Naive thymus-derived CD4-positive, alpha-beta T cell (primary cell): ENCODE measurements at regions not wholly inside any gene's neighbourhood (a gene's known extent, or its start where the extent isn't known, plus 50 kb on each side); places are given as distances from the start of the nearest gene placed in this dataset.
"Not testable (repeated sequence)": the region's sequence is repeated elsewhere in the genome, so short reads cannot be mapped to it uniquely, and the experiment has no call there.

Source experiments
- ATAC-seq: fragments of 150-1000 bp; cut with Tn5 transposase; 2 replicates; pipeline ENCODE4 v1.10.0; 2021; ENCODE audit warnings: mild to moderate bottlenecking, moderate library complexity
- CTCF ChIA-PET: fragments of 350-600 bp; sonication (Branson Sonifier 250); formaldehyde crosslinking; loops from one replicate; lab custom pipeline; 2021; ENCODE audit warnings: antibody characterized with exemption; lab: Charles Lee
- POLR2A ChIA-PET: fragments of 350-600 bp; sonication (Branson Sonifier 250); formaldehyde crosslinking; loops from one replicate; lab custom pipeline; 2021; ENCODE audit warnings: antibody characterized with exemption, inconsistent platforms; lab: Charles Lee
- DNase-seq, 9 donors: peaks; one replicate each; pipeline versions ENCODE4 v3.0.0 to v3.0.0-alpha.2; 2020 to 2022; ENCODE audit warnings: mixed read lengths in 1 of 9
- H3K27ac ChIP-seq: one replicate; pipeline ENCODE4 v1.7.0; 2013; ENCODE audit warnings: mild to moderate bottlenecking, low read depth, low read length, moderate library complexity
- H3K27me3 ChIP-seq, 2 donors: one replicate each; pipeline ENCODE4 v1.7.0; 2013; ENCODE audit warnings: low read length in 2 of 2, mild to moderate bottlenecking in 2 of 2, moderate library complexity in 2 of 2; ENCODE audit not compliant: control insufficient read depth in 2 of 2, insufficient read depth in 2 of 2
- H3K36me3 ChIP-seq, 3 experiments: 1 replicate in 2 of 3; 2 replicates in 1 of 3; pipeline ENCODE4 v1.7.0; 2013; ENCODE audit warnings: low read length in 3 of 3, mild to moderate bottlenecking in 3 of 3, moderate library complexity in 1 of 3; ENCODE audit not compliant: insufficient read depth in 3 of 3, control insufficient read depth in 2 of 3
- H3K4me1 ChIP-seq, 2 donors: one replicate each; pipeline ENCODE4 v1.7.0; 2013; ENCODE audit warnings: low read length in 2 of 2, mild to moderate bottlenecking in 2 of 2, moderate library complexity in 1 of 2; ENCODE audit not compliant: control insufficient read depth in 2 of 2, insufficient read depth in 2 of 2
- H3K4me3 ChIP-seq: 2 replicates; pipeline ENCODE4 v1.7.0; 2013; ENCODE audit warnings: mild to moderate bottlenecking, low read length
- H3K9me3 ChIP-seq, 3 experiments: 1 replicate in 2 of 3; 2 replicates in 1 of 3; pipeline ENCODE4 v1.7.0; 2013; ENCODE audit warnings: low read length in 3 of 3; ENCODE audit not compliant: control insufficient read depth in 2 of 3
- H3K27ac Mint-ChIP-seq, 9 donors: one replicate each; pipeline ENCODE4 v1.8.0; 2020 to 2022; ENCODE audit warnings: mixed read lengths in 9 of 9, mild to moderate bottlenecking in 8 of 9, moderate library complexity in 5 of 9, inconsistent platforms in 2 of 9
- H3K27me3 Mint-ChIP-seq, 5 donors: one replicate each; pipeline ENCODE4 v1.8.0; 2021 to 2022; ENCODE audit warnings: mixed read lengths in 5 of 5, mild to moderate bottlenecking in 1 of 5
- H3K36me3 Mint-ChIP-seq, 5 donors: one replicate each; pipeline ENCODE4 v1.8.0; 2020 to 2022; ENCODE audit warnings: mixed read lengths in 5 of 5, mild to moderate bottlenecking in 3 of 5, inconsistent platforms in 1 of 5
- H3K4me1 Mint-ChIP-seq, 7 donors: one replicate each; pipeline ENCODE4 v1.8.0; 2020 to 2022; ENCODE audit warnings: mixed read lengths in 7 of 7, mild to moderate bottlenecking in 3 of 7, inconsistent platforms in 1 of 7
- H3K4me3 Mint-ChIP-seq, 10 donors: one replicate each; pipeline ENCODE4 v1.8.0; 2020 to 2022; ENCODE audit warnings: mild to moderate bottlenecking in 10 of 10, mixed read lengths in 10 of 10, moderate library complexity in 6 of 10, inconsistent platforms in 2 of 10
- H3K9me3 Mint-ChIP-seq, 11 donors: one replicate each; pipeline ENCODE4 v1.8.0; 2020 to 2022; ENCODE audit warnings: mixed read lengths in 11 of 11, mild to moderate bottlenecking in 4 of 11, inconsistent platforms in 1 of 11, moderate library complexity in 1 of 11
- intact Hi-C, 2 donors: fragments of 100-400 bp; cut with micrococcal nuclease; formaldehyde crosslinking; loops; one replicate each; pipeline ENCODE4 v1.15.1; 2023

DNA sequence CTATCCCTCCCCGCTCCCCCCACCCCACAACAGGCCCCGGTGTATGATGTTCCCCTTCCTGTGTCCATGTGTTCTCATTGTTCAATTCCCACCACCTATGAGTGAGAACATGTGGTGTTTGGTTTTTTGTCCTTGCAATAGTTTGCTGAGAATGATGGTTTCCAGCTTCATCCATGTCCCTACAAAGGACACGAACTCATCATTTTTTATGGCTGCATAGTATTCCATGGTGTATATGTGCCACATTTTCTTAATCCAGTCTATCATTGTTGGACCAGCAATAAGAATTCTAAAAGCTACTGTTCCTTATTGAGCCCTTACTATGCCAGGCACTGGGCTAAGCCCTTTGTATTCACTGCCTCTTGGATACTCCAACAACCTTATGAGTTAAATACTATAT lies 411.2 kb downstream of the MED13L start:
- H3K9me3 Mint-ChIP-seq, H3K4me3 ChIP-seq, H3K36me3 Mint-ChIP-seq, H3K4me1 ChIP-seq, DNase-seq, H3K36me3 ChIP-seq, H3K4me3 Mint-ChIP-seq, H3K27ac ChIP-seq, intact Hi-C loops, H3K27me3 ChIP-seq, POLR2A ChIA-PET, ATAC-seq, H3K9me3 ChIP-seq, CTCF ChIA-PET, H3K27ac Mint-ChIP-seq, H3K4me1 Mint-ChIP-seq: not testable (repeated sequence)
- H3K27me3 Mint-ChIP-seq = peaks cover 0 to 52% (median 27%) of the 10 kb centered on the region in 5 donors

DNA sequence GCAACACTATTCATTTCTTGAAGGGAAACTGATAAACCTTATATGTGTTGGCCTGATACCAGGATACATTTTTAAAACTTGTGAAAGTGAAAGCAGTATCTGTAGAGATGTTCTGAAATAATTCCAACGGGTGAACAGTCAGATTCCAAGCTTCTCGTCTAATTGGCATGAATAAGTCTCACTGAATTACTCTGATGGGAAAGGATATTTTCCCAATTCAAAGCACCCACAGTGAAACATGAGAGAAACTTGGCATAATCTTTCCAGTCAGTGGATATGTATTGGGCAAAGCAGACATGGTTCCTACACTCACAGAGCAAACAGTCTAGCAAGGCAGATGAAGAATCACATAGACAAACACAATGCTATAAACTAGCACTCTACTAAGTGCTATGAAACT lies 413.1 kb downstream of the MED13L start:
- ATAC-seq (no peak), DNase-seq (no peak)
- ChIA-PET CTCF (no interaction called here), POLR2A (no interaction called here)
- intact Hi-C loops = no loop called here
- Histone ChIP-seq H3K27ac (no peak overlapping the region), H3K4me1 (no peaks in the 10 kb centered on the region), H3K9me3 (no peaks in the 10 kb centered on the region), H3K27me3 (no peaks in the 10 kb centered on the region), H3K36me3 (no peaks in the 10 kb centered on the region), H3K4me3 (no peak overlapping the region)
- Mint-ChIP-seq H3K4me1 (no peaks in the 10 kb centered on the region), H3K9me3 (peaks cover 0 to 3% (median 0%) of the 10 kb centered on the region in 11 donors), H3K4me3 (no peak overlapping the region), H3K36me3 (no peaks in the 10 kb centered on the region), H3K27me3 (peaks cover 0 to 50% (median 26%) of the 10 kb centered on the region in 5 donors), H3K27ac (no peak overlapping the region)

DNA sequence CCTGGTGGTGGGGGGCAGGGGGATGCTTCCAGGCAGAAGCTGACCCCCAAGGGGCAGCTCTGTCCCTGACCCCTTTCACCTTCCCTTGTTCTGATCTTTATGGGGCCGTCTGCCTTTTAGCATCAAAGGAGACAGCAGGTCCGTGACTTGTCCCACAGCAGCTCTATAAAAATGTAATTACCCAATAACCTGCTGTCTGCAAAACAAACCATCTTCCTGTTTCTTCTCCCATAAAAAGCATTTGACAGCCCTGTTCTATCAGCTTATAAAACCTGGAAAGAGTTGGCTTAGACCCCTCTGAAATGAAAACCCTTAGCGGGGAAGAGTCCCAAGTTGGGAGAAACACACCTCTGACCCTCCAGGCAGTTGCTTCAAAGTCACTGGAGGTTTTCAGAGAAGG lies 416.9 kb downstream of the MED13L start:
- H3K9me3 Mint-ChIP-seq = peaks cover 0 to 4% (median 0%) of the 10 kb centered on the region in 11 donors
- ChIA-PET CTCF (no interaction called here), POLR2A (no interaction called here)

DNA sequence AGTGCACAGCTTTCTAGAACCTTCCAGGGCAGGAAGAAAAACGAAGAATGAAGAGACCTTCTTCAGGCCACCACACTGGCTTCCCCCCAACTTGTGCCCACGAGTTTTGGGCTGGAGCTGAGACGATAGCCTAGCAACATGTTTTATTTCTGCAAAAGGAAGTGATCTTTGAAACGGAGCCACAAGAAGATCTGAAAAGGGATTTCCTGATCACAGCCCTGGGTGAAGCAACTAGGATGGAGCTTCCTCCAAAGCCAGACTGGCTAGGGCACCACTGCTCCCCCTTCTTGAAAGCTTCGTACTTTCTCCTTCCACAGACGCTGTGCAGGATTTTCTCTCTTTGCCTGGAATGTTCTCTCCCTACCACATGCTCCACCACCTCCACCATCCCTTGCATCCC lies 418.3 kb downstream of the MED13L start:
- no peaks in the 10 kb centered on the region for H3K4me1 Mint-ChIP-seq
- Histone ChIP-seq H3K4me1 (no peaks in the 10 kb centered on the region), H3K9me3 (no peaks in the 10 kb centered on the region), H3K36me3 (no peaks in the 10 kb centered on the region), H3K27ac (no peak overlapping the region), H3K4me3 (no peak overlapping the region), H3K27me3 (no peaks in the 10 kb centered on the region)
- H3K36me3 Mint-ChIP-seq = no peaks in the 10 kb centered on the region
- peaks cover 0 to 4% (median 0%) of the 10 kb centered on the region in 11 donors for H3K9me3 Mint-ChIP-seq
- intact Hi-C loops = no loop called here
- H3K4me3 Mint-ChIP-seq = no peak overlapping the region
- peaks cover 0 to 27% (median 24%) of the 10 kb centered on the region in 5 donors for H3K27me3 Mint-ChIP-seq
- DNase-seq (no peak), ATAC-seq (no peak)
- ChIA-PET CTCF (no interaction called here), POLR2A (no interaction called here)
- H3K27ac Mint-ChIP-seq = no peak overlapping the region

More for the DNA sequence above, 416.9 kb downstream of the MED13L start:
- Histone ChIP-seq H3K27me3 (no peaks in the 10 kb centered on the region), H3K4me1 (no peaks in the 10 kb centered on the region), H3K36me3 (no peaks in the 10 kb centered on the region), H3K27ac (no peak overlapping the region), H3K9me3 (no peaks in the 10 kb centered on the region), H3K4me3 (no peak overlapping the region)
- Mint-ChIP-seq H3K4me3 (no peak overlapping the region), H3K27me3 (peaks cover 0 to 35% (median 24%) of the 10 kb centered on the region in 5 donors), H3K36me3 (no peaks in the 10 kb centered on the region), H3K4me1 (no peaks in the 10 kb centered on the region), H3K27ac (no peak overlapping the region)
- ATAC-seq (no peak), DNase-seq (no peak)
- intact Hi-C loops = no loop called here

DNA sequence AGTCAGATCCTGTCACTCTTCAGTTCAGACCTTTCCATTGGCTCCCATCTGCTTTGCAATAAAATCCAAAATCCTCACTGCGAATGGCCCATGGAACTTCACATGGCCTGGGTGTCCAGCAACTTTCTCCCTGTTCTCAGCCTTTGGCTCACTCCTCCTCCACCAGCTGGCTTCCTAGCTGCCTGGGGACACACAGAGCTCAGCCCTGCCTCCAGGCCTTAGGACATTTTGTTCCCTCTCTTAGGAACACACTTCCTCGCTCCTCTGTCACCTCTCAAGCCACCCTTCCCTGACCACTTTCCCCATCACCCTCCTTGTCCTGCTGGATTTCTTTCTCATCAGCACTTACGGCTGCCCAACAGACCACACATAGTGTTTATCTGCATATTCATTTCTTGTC lies 419.6 kb downstream of the MED13L start:
- Mint-ChIP-seq H3K9me3 (peaks cover 0 to 5% (median 0%) of the 10 kb centered on the region in 11 donors), H3K27me3 (peaks cover 0 to 27% (median 24%) of the 10 kb centered on the region in 5 donors), H3K27ac (no peak overlapping the region), H3K4me1 (no peaks in the 10 kb centered on the region), H3K36me3 (no peaks in the 10 kb centered on the region), H3K4me3 (no peak overlapping the region)
- H3K27me3 ChIP-seq = no peaks in the 10 kb centered on the region
- ATAC-seq = no peak
- no peak for DNase-seq
- CTCF ChIA-PET = no interaction called here
- no peak overlapping the region for H3K4me3 ChIP-seq
- no peaks in the 10 kb centered on the region for H3K4me1 ChIP-seq
- no peak overlapping the region for H3K27ac ChIP-seq
- H3K36me3 ChIP-seq = no peaks in the 10 kb centered on the region
- POLR2A ChIA-PET = no interaction called here
- intact Hi-C loops = no loop called here
- no peaks in the 10 kb centered on the region for H3K9me3 ChIP-seq

DNA sequence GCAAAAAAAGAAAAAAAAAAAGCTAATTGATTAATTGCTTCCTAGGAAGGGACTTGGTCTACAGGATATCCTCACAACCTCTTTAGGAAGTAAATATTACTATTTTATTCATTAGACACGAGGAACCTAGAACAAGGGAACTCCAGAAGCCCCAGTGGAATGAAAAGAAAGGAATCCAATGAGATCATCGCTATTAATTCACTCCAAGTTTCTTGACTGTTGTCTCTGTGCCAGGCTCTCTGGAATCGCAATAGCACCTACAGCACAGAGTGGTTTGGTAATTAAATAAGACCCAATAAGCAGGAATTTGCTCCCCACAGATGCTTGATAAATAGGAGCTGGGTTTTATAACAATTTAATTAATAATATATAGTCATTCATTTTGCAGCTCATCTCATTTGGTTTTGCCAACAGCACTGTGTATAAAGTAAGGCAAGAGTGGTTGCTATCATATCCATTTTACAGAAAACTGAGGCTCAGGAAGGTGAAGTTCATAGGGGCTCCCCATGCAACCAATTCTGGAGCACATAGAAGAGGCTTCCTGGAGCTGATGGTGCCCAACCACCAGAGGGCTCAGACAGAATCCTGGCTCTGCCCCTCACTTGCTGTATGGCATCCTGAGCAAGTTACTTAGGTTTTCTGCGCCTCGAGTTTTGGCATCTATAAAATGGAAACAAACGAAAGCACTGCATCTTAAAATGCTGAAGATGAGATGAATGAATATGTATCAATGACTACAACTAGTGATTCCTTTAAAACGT lies 420.2 kb downstream of the MED13L start:
- H3K27me3 ChIP-seq = no peaks in the 10 kb centered on the region
- peaks cover 0 to 5% (median 2%) of the 10 kb centered on the region in 11 donors for H3K9me3 Mint-ChIP-seq
- H3K36me3 ChIP-seq = no peaks in the 10 kb centered on the region
- ATAC-seq = no peak
- no peak overlapping the region for H3K27ac ChIP-seq
- CTCF ChIA-PET = interaction anchor here (0.5 kb wide), 1 partner anchor 1475 kb away, joined by 4 read pairs; no protein-coding TSS in a partner anchor
- no peaks in the 10 kb centered on the region for H3K4me1 Mint-ChIP-seq
- POLR2A ChIA-PET = no interaction called here
- intact Hi-C loops = no loop called here
- no peak for DNase-seq
- H3K27ac Mint-ChIP-seq = no peak overlapping the region
- no peak overlapping the region for H3K4me3 ChIP-seq
- H3K4me3 Mint-ChIP-seq = no peak overlapping the region
- H3K36me3 Mint-ChIP-seq = no peaks in the 10 kb centered on the region
- no peaks in the 10 kb centered on the region for H3K9me3 ChIP-seq
- H3K27me3 Mint-ChIP-seq = peaks cover 0 to 26% (median 24%) of the 10 kb centered on the region in 5 donors
- no peaks in the 10 kb centered on the region for H3K4me1 ChIP-seq

DNA sequence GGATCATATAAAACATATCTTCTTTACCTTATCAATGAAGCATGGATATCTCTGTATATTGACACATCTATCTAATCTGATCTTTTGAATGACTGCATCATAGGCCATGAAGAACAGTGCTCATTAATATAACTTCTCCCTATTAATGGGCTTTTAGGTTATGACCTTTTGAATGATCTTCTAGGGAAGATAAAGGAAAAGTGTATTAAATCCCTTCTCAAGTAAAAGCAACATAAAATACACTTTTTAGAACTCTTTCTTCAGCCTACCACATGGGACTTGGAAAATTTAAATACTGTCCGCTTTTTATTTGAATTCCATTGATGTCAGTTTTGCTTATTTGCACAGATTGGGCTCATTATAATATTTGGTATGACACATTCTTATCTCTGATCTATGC lies 425.4 kb downstream of the MED13L start:
- no peaks in the 10 kb centered on the region for H3K4me1 Mint-ChIP-seq
- no peak overlapping the region for H3K4me3 Mint-ChIP-seq
- H3K36me3 Mint-ChIP-seq = no peaks in the 10 kb centered on the region
- ATAC-seq (no peak), DNase-seq (no peak)
- Histone ChIP-seq H3K4me1 (no peaks in the 10 kb centered on the region), H3K36me3 (no peaks in the 10 kb centered on the region), H3K27me3 (no peaks in the 10 kb centered on the region), H3K4me3 (no peak overlapping the region), H3K27ac (no peak overlapping the region), H3K9me3 (no peaks in the 10 kb centered on the region)
- peaks cover 0 to 39% (median 13%) of the 10 kb centered on the region in 5 donors for H3K27me3 Mint-ChIP-seq
- ChIA-PET CTCF (no interaction called here), POLR2A (no interaction called here)
- H3K27ac Mint-ChIP-seq = no peak overlapping the region
- intact Hi-C loops = no loop called here
- H3K9me3 Mint-ChIP-seq = peaks cover 0 to 15% (median 2%) of the 10 kb centered on the region in 11 donors
